ENCODE measurements at regions not wholly inside any gene's neighbourhood (a gene's known extent, or its start where the extent isn't known, plus 50 kb on each side); places are given as distances from the start of the nearest gene placed in this dataset.

GRCh38 chr21:35893156-35893555 is 167.2 kb downstream of the SETD4 start:
- DNase-seq, result no peak

GRCh38 chr21:35886887-35887286 is 173.4 kb downstream of the SETD4 start:
- DNase-seq, result no peak

- no peak for DNase-seq
These were observed 174.3 kb downstream of the SETD4 start for GRCh38 chr21:35885942-35886541.

GRCh38 chr21:35882791-35883240 is 177.5 kb downstream of the SETD4 start:
- DNase-seq, result no peak

GRCh38 chr21:35873441-35873840 is 186.9 kb downstream of the SETD4 start:
- no peak for DNase-seq

GRCh38 chr21:35871906-35872305 is 188.4 kb downstream of the SETD4 start:
- no peak for DNase-seq

GRCh38 chr21:35868869-35869223 is 191.5 kb downstream of the SETD4 start:
- no peak for DNase-seq

- no peak for DNase-seq
These were observed 192.1 kb downstream of the SETD4 start for GRCh38 chr21:35868005-35868868.

GRCh38 chr21:35864039-35864438 is 196.3 kb downstream of the SETD4 start:
- DNase-seq, result no peak

GRCh38 chr21:35862969-35863368 is 197.4 kb downstream of the SETD4 start:
- DNase-seq, result no peak

- DNase-seq, result no peak
These were observed 198.7 kb downstream of the SETD4 start for GRCh38 chr21:35861661-35862060.

- DNase-seq, result no peak
These were observed 200.0 kb downstream of the SETD4 start for GRCh38 chr21:35860189-35860869.

GRCh38 chr21:35859677-35860076 is 200.6 kb downstream of the SETD4 start:
- no peak for DNase-seq

GRCh38 chr21:35857095-35857494 is 203.2 kb downstream of the SETD4 start:
- no peak for DNase-seq

- DNase-seq, result no peak
These were observed 204.8 kb downstream of the SETD4 start for GRCh38 chr21:35855484-35855883.

- no peak for DNase-seq
These were observed 206.0 kb downstream of the SETD4 start for GRCh38 chr21:35854281-35854680.

GRCh38 chr21:35853321-35854239 is 206.7 kb downstream of the SETD4 start:
- DNase-seq, result no peak

- no peak for DNase-seq
These were observed 207.5 kb downstream of the SETD4 start for GRCh38 chr21:35852820-35853219.

GRCh38 chr21:35850542-35851103 is 209.7 kb downstream of the SETD4 start:
- no peak for DNase-seq

GRCh38 chr21:35850029-35850428 is 210.3 kb downstream of the SETD4 start:
- DNase-seq, result no peak

GRCh38 chr21:35849144-35849543 is 211.2 kb downstream of the SETD4 start:
- DNase-seq, result no peak

GRCh38 chr21:35843911-35844667 is 216.2 kb downstream of the SETD4 start:
- no peak for DNase-seq

Measured in NCI-H526 (cell line).